Nephron progenitor cell (in vitro differentiated cells): ENCODE measurements at regions not wholly inside any gene's neighbourhood (a gene's known extent, or its start where the extent isn't known, plus 50 kb on each side); places are given as distances from the start of the nearest gene placed in this dataset.

Experiments used
- DNase-seq: peaks from one replicate; pipeline ENCODE4 v3.0.0; 2021
- H3K27ac Mint-ChIP-seq: 2 replicates; pipeline ENCODE4 v1.8.0; 2021; ENCODE audit warnings: mild to moderate bottlenecking, moderate library complexity, mixed read lengths
- H3K27me3 Mint-ChIP-seq: 2 replicates; pipeline ENCODE4 v1.8.0; 2021; ENCODE audit warnings: mild to moderate bottlenecking, low read depth, mixed read lengths; ENCODE audit not compliant: poor library complexity
- H3K36me3 Mint-ChIP-seq: 2 replicates; pipeline ENCODE4 v1.8.0; 2021; ENCODE audit warnings: low read depth, mixed read lengths
- H3K4me1 Mint-ChIP-seq: 2 replicates; pipeline ENCODE4 v1.8.0; 2021; ENCODE audit warnings: mixed read lengths
- H3K4me3 Mint-ChIP-seq: 2 replicates; pipeline ENCODE4 v1.8.0; 2021; ENCODE audit warnings: mild to moderate bottlenecking, moderate library complexity, mixed read lengths
- H3K9me3 Mint-ChIP-seq: 2 replicates; pipeline ENCODE4 v1.8.0; 2021; ENCODE audit warnings: mild to moderate bottlenecking, moderate library complexity, mixed read lengths
- CTCF ChIP-seq: fragments of 200-600 bp; sonication (generic); IDR thresholded peaks from 2 replicates; pipeline ENCODE4 v1.5.0; 2021; ENCODE audit warnings: antibody characterized with exemption

GRCh38 chr11:71097506-71098240 is 154.7 kb downstream of the SHANK2 start:
- no peak for DNase-seq
- H3K4me3 Mint-ChIP-seq, result no peak overlapping the region
- H3K36me3 Mint-ChIP-seq, result no peaks in the 10 kb centered on the region
- H3K27me3 Mint-ChIP-seq, result peaks cover 27% of the 10 kb centered on the region
- H3K9me3 Mint-ChIP-seq, result peaks cover 8% of the 10 kb centered on the region
- no peak overlapping the region for H3K27ac Mint-ChIP-seq
- no peak for TF ChIP-seq CTCF
- peaks cover 7% of the 10 kb centered on the region for H3K4me1 Mint-ChIP-seq

GRCh38 chr11:71096751-71097388 is 155.5 kb downstream of the SHANK2 start:
- H3K27me3 Mint-ChIP-seq, result peaks cover 31% of the 10 kb centered on the region
- no peak overlapping the region for H3K27ac Mint-ChIP-seq
- TF ChIP-seq CTCF, result no peak
- no peak for DNase-seq
- H3K9me3 Mint-ChIP-seq, result peaks cover 8% of the 10 kb centered on the region
- peaks cover 5% of the 10 kb centered on the region for H3K4me1 Mint-ChIP-seq
- H3K4me3 Mint-ChIP-seq, result no peak overlapping the region
- no peaks in the 10 kb centered on the region for H3K36me3 Mint-ChIP-seq

- Mint-ChIP-seq H3K27me3 (peaks cover 22% of the 10 kb centered on the region), H3K4me1 (no peaks in the 10 kb centered on the region), H3K4me3 (no peak overlapping the region), H3K9me3 (peaks cover 8% of the 10 kb centered on the region), H3K36me3 (no peaks in the 10 kb centered on the region), H3K27ac (no peak overlapping the region)
- TF ChIP-seq CTCF, result no peak
- no peak for DNase-seq
Measured at GRCh38 chr11:71095294-71095850, 157.0 kb downstream of the SHANK2 start.

GRCh38 chr11:71094296-71095077 is 157.9 kb downstream of the SHANK2 start:
- Mint-ChIP-seq H3K9me3 (peaks cover 2% of the 10 kb centered on the region), H3K27ac (no peak overlapping the region), H3K27me3 (peaks cover 22% of the 10 kb centered on the region), H3K4me3 (no peak overlapping the region), H3K36me3 (no peaks in the 10 kb centered on the region), H3K4me1 (peaks cover 3% of the 10 kb centered on the region)
- no peak for DNase-seq
- TF ChIP-seq CTCF, result no peak

GRCh38 chr11:71093783-71094182 is 158.6 kb downstream of the SHANK2 start:
- H3K4me1 Mint-ChIP-seq, result peaks cover 4% of the 10 kb centered on the region
- no peak for DNase-seq
- TF ChIP-seq CTCF, result no peak
- H3K9me3 Mint-ChIP-seq, result no peaks in the 10 kb centered on the region
- no peaks in the 10 kb centered on the region for H3K36me3 Mint-ChIP-seq
- no peak overlapping the region for H3K27ac Mint-ChIP-seq
- H3K27me3 Mint-ChIP-seq, result peaks cover 24% of the 10 kb centered on the region
- H3K4me3 Mint-ChIP-seq, result no peak overlapping the region
